NB4 (cell line): ENCODE measurements at regions not wholly inside any gene's neighbourhood (a gene's known extent, or its start where the extent isn't known, plus 50 kb on each side); places are given as distances from the start of the nearest gene placed in this dataset.

Experiments
- POLR2A ChIP-seq: IDR thresholded peaks from 2 replicates; pipeline ENCODE4 v1.6.1; 2011; ENCODE audit warnings: mild to moderate bottlenecking; ENCODE audit not compliant: insufficient read length; ENCODE audit errors: extremely low read depth
- TF ChIP-seq, protein P1 (sequence below): IDR thresholded peaks from one replicate; pipeline ENCODE4 v1.5.1; 2012; ENCODE audit warnings: low read depth, low read length

DNA sequence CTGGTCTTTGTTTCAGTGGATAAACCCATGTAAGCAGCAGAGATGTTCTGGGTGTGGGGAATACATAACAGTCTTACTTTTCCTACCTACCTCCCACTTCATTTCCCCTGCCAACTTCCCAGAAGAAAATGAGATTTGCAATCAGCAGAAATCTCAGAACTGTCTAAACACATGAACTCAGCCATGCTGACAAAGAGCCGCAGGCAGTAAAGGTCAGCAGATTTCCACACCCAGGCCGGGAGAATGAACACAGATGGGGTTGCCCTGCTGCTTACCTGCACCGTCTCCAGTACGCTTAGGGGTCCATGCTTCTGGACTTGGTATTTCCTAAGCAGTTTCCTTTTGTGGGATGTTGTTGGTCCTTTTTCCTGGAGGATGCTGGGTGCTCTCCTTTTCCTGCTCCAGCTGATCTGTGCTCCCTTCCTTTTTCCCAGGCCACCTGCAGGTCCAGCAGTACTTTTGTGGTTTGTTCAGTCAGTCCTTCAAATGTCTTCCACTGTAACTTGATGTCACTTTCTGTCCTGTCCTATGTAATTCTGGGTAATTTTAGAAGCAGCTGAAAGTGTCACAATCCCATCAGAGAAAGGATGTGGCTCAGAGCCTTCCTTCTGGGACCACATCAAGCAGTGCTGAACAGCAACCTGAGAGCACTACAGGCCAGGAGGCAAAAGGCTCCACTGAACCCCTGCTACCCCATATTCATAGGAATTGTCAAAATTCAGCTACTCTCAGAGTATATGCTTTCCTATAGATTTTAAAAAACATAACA is 129.0 kb downstream of the CEP57L1 start:
- TF ChIP-seq, protein P1, sequence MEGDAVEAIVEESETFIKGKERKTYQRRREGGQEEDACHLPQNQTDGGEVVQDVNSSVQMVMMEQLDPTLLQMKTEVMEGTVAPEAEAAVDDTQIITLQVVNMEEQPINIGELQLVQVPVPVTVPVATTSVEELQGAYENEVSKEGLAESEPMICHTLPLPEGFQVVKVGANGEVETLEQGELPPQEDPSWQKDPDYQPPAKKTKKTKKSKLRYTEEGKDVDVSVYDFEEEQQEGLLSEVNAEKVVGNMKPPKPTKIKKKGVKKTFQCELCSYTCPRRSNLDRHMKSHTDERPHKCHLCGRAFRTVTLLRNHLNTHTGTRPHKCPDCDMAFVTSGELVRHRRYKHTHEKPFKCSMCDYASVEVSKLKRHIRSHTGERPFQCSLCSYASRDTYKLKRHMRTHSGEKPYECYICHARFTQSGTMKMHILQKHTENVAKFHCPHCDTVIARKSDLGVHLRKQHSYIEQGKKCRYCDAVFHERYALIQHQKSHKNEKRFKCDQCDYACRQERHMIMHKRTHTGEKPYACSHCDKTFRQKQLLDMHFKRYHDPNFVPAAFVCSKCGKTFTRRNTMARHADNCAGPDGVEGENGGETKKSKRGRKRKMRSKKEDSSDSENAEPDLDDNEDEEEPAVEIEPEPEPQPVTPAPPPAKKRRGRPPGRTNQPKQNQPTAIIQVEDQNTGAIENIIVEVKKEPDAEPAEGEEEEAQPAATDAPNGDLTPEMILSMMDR = no peak
- no peak for TF ChIP-seq POLR2A
